NT2/D1 (cell line): ENCODE measurements at regions not wholly inside any gene's neighbourhood (a gene's known extent, or its start where the extent isn't known, plus 50 kb on each side); places are given as distances from the start of the nearest gene placed in this dataset.

Source experiments
- SUZ12 ChIP-seq: IDR thresholded peaks from 2 replicates; pipeline ENCODE4 v1.6.1; 2011; ENCODE audit not compliant: insufficient read length, insufficient read depth; ENCODE audit errors: extremely low read depth
- YY1 ChIP-seq: IDR thresholded peaks from 2 replicates; pipeline ENCODE4 v1.6.1; 2011; ENCODE audit not compliant: insufficient read length, insufficient read depth

- TF ChIP-seq SUZ12 (no peak), YY1 (no peak)
Observed at GRCh38 chr16:50939356-50939755, 197.5 kb downstream of the CYLD start.
